ENCODE measurements at regions not wholly inside any gene's neighbourhood (a gene's known extent, or its start where the extent isn't known, plus 50 kb on each side); places are given as distances from the start of the nearest gene placed in this dataset.

- TF ChIP-seq CTCF (IDR thresholded peaks at IDR 0.05; ENCODE audit: poor library complexity, severe bottlenecking): no peak
- Histone ChIP-seq H3K27me3 (ENCODE audit: insufficient read depth, poor library complexity, severe bottlenecking) (no peaks in the 10 kb centered on the region), H3K36me3 (ENCODE audit: low read depth) (no peaks in the 10 kb centered on the region), H3K27ac (ENCODE audit: poor library complexity, severe bottlenecking) (no peak overlapping the region), H3K4me3 (ENCODE audit: severe bottlenecking) (no peak overlapping the region), H3K9me3 (ENCODE audit: severe bottlenecking) (no peaks in the 10 kb centered on the region), H3K4me1 (ENCODE audit: insufficient read depth, poor library complexity, severe bottlenecking) (no peaks in the 10 kb centered on the region)
- DNase-seq (ENCODE audit: low spot score): no peak
- no peak for ATAC-seq (ENCODE audit: low read depth)
Measured at GRCh38 chr1:87191646-87192045, 137.0 kb upstream of the LMO4 start.

- H3K9me3 ChIP-seq (ENCODE audit: severe bottlenecking): no peaks in the 10 kb centered on the region
- no peaks in the 10 kb centered on the region for H3K27me3 ChIP-seq (ENCODE audit: insufficient read depth, poor library complexity, severe bottlenecking)
- no peaks in the 10 kb centered on the region for H3K36me3 ChIP-seq (ENCODE audit: low read depth)
- TF ChIP-seq CTCF (IDR thresholded peaks at IDR 0.05; ENCODE audit: poor library complexity, severe bottlenecking): no peak
- no peak overlapping the region for H3K4me3 ChIP-seq (ENCODE audit: severe bottlenecking)
- no peak overlapping the region for H3K27ac ChIP-seq (ENCODE audit: poor library complexity, severe bottlenecking)
- ATAC-seq (ENCODE audit: low read depth) (no peak), DNase-seq (ENCODE audit: low spot score) (no peak)
- H3K4me1 ChIP-seq (ENCODE audit: insufficient read depth, poor library complexity, severe bottlenecking): no peaks in the 10 kb centered on the region
Measured at GRCh38 chr1:87194271-87194774, 134.4 kb upstream of the LMO4 start.

GRCh38 chr1:87194856-87195255 is 133.8 kb upstream of the LMO4 start:
- no peak for DNase-seq (ENCODE audit: low spot score)
- no peak for ATAC-seq (ENCODE audit: low read depth)
- no peak for TF ChIP-seq CTCF (IDR thresholded peaks at IDR 0.05; ENCODE audit: poor library complexity, severe bottlenecking)

GRCh38 chr1:87196110-87196827 is 132.4 kb upstream of the LMO4 start:
- H3K4me3 ChIP-seq (ENCODE audit: severe bottlenecking): no peak overlapping the region
- no peak for ATAC-seq (ENCODE audit: low read depth)
- no peak for TF ChIP-seq CTCF (IDR thresholded peaks at IDR 0.05; ENCODE audit: poor library complexity, severe bottlenecking)
- no peaks in the 10 kb centered on the region for H3K36me3 ChIP-seq (ENCODE audit: low read depth)
- no peak overlapping the region for H3K27ac ChIP-seq (ENCODE audit: poor library complexity, severe bottlenecking)
- H3K27me3 ChIP-seq (ENCODE audit: insufficient read depth, poor library complexity, severe bottlenecking): no peaks in the 10 kb centered on the region
- no peaks in the 10 kb centered on the region for H3K9me3 ChIP-seq (ENCODE audit: severe bottlenecking)
- no peak for DNase-seq (ENCODE audit: low spot score)
- no peaks in the 10 kb centered on the region for H3K4me1 ChIP-seq (ENCODE audit: insufficient read depth, poor library complexity, severe bottlenecking)

More at GRCh38 chr1:87194856-87195255, 133.8 kb upstream of the LMO4 start:
- Histone ChIP-seq H3K27ac (ENCODE audit: poor library complexity, severe bottlenecking) (no peak overlapping the region), H3K9me3 (ENCODE audit: severe bottlenecking) (no peaks in the 10 kb centered on the region), H3K4me1 (ENCODE audit: insufficient read depth, poor library complexity, severe bottlenecking) (no peaks in the 10 kb centered on the region), H3K27me3 (ENCODE audit: insufficient read depth, poor library complexity, severe bottlenecking) (no peaks in the 10 kb centered on the region), H3K36me3 (ENCODE audit: low read depth) (no peaks in the 10 kb centered on the region), H3K4me3 (ENCODE audit: severe bottlenecking) (no peak overlapping the region)

GRCh38 chr1:87197156-87197555 is 131.5 kb upstream of the LMO4 start:
- no peak for TF ChIP-seq CTCF (IDR thresholded peaks at IDR 0.05; ENCODE audit: poor library complexity, severe bottlenecking)
- Histone ChIP-seq H3K27me3 (ENCODE audit: insufficient read depth, poor library complexity, severe bottlenecking) (no peaks in the 10 kb centered on the region), H3K4me3 (ENCODE audit: severe bottlenecking) (no peak overlapping the region), H3K36me3 (ENCODE audit: low read depth) (no peaks in the 10 kb centered on the region), H3K4me1 (ENCODE audit: insufficient read depth, poor library complexity, severe bottlenecking) (no peaks in the 10 kb centered on the region), H3K27ac (ENCODE audit: poor library complexity, severe bottlenecking) (no peak overlapping the region), H3K9me3 (ENCODE audit: severe bottlenecking) (no peaks in the 10 kb centered on the region)
- no peak for ATAC-seq (ENCODE audit: low read depth)
- no peak for DNase-seq (ENCODE audit: low spot score)

Data from RWPE2 (cell line).